ENCODE measurements at regions not wholly inside any gene's neighbourhood (a gene's known extent, or its start where the extent isn't known, plus 50 kb on each side); places are given as distances from the start of the nearest gene placed in this dataset.

- TF ChIP-seq, protein P1, sequence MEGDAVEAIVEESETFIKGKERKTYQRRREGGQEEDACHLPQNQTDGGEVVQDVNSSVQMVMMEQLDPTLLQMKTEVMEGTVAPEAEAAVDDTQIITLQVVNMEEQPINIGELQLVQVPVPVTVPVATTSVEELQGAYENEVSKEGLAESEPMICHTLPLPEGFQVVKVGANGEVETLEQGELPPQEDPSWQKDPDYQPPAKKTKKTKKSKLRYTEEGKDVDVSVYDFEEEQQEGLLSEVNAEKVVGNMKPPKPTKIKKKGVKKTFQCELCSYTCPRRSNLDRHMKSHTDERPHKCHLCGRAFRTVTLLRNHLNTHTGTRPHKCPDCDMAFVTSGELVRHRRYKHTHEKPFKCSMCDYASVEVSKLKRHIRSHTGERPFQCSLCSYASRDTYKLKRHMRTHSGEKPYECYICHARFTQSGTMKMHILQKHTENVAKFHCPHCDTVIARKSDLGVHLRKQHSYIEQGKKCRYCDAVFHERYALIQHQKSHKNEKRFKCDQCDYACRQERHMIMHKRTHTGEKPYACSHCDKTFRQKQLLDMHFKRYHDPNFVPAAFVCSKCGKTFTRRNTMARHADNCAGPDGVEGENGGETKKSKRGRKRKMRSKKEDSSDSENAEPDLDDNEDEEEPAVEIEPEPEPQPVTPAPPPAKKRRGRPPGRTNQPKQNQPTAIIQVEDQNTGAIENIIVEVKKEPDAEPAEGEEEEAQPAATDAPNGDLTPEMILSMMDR (IDR thresholded peaks at IDR 0.05): no peak
- TF ChIP-seq HOXB13 (CRISPR knock-in tag; IDR thresholded peaks at IDR 0.05; ENCODE audit: low read depth) (no peak), SREBF2 (IDR thresholded peaks at IDR 0.05) (no peak), FOSB (CRISPR knock-in tag; IDR thresholded peaks at IDR 0.05) (no peak), BHLHE40 (IDR thresholded peaks at IDR 0.05; ENCODE audit: low read depth, low read length) (no peak), JUNB (IDR thresholded peaks at IDR 0.05) (no peak), FOXS1 (CRISPR knock-in tag; IDR thresholded peaks at IDR 0.05) (no peak), NR3C1 (IDR thresholded peaks at IDR 0.05) (no peak)
Observed at GRCh38 chr9:11828201-11828600, 865.0 kb upstream of the TYRP1 start (continued).

DNA sequence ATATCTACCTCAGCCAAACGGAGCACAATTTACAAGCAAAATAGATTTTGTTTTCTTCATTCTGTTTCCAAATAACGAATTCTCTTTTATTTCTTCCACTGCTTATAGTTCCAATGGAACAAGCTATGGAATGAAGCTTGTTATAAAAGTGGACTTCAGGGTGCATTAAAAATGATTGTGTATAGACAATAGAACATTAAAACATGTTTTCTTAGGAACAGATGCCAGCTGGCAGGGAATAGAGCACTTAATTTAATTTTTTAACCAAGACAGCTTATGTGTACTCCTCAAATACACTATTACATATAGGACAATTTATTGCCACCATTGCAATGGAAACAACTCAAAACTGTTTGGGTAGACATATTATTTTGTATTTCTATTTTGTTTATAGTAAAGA, 860.1 kb upstream of the TYRP1 start:
- FAIRE-seq (no peak), DNase-seq (ENCODE audit: low read depth in 1 of 2, low spot score in 1 of 2) (no peak), ATAC-seq (no peak)
- no peaks in the 10 kb centered on the region for H3K4me1 ChIP-seq
- WGBS (ENCODE audit: missing lambda C conversion rate): 2% methylated on average over 2 of the region's 2 CpGs
- no peak overlapping the region for H3K4me3 ChIP-seq
- H3K4me2 ChIP-seq: no peak overlapping the region
- no peak overlapping the region for H3K27ac ChIP-seq
- POLR2A ChIA-PET: no interaction called here
- TF ChIP-seq EP300 (IDR thresholded peaks at IDR 0.05) (no peak), RAD21 (conservative IDR thresholded peaks at IDR 0.05 in 1 of 2, IDR thresholded peaks at IDR 0.05 in 1 of 2) (no peak), HOXB5 (CRISPR knock-in tag; IDR thresholded peaks at IDR 0.05) (no peak), ZSCAN20 (CRISPR knock-in tag; IDR thresholded peaks at IDR 0.05) (no peak), RNF2 (IDR thresholded peaks at IDR 0.05; ENCODE audit: borderline replicate concordance, low read depth) (no peak)
- TF ChIP-seq, protein P1 (IDR thresholded peaks at IDR 0.05): no peak
- TF ChIP-seq, protein P2, sequence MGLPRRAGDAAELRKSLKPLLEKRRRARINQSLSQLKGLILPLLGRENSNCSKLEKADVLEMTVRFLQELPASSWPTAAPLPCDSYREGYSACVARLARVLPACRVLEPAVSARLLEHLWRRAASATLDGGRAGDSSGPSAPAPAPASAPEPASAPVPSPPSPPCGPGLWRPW (IDR thresholded peaks at IDR 0.05): no peak
- H3K9me3 ChIP-seq: no peaks in the 10 kb centered on the region; the same call in 2 of the 3 replicates
- CTCF ChIA-PET: no interaction called here

GRCh38 chr9:11868795-11869194, 824.4 kb upstream of the TYRP1 start:
- ATAC-seq: no peak
- Histone ChIP-seq H3K4me1 (no peaks in the 10 kb centered on the region), H3K9me3 (no peaks in the 10 kb centered on the region), H3K27ac (no peak overlapping the region), H3K4me3 (no peak overlapping the region), H3K4me2 (no peak overlapping the region)
- CTCF ChIA-PET: no interaction called here
- no peak for DNase-seq (ENCODE audit: low read depth in 1 of 2, low spot score in 1 of 2)
- POLR2A ChIA-PET: no interaction called here
- 2% methylated on average over 1 of the region's 1 CpG for WGBS (ENCODE audit: missing lambda C conversion rate)
- TF ChIP-seq TFCP2L1 (CRISPR knock-in tag; IDR thresholded peaks at IDR 0.05) (no peak), BCL3 (IDR thresholded peaks at IDR 0.05) (no peak), CHD2 (IDR thresholded peaks at IDR 0.05; ENCODE audit: low read length, partially characterized antibody) (no peak), KDM1A (IDR thresholded peaks at IDR 0.05; ENCODE audit: low read depth) (no peak), CEBPB (IDR thresholded peaks at IDR 0.05) (no peak), REST (IDR thresholded peaks at IDR 0.05) (no peak), GATA3 (IDR thresholded peaks at IDR 0.05; ENCODE audit: borderline replicate concordance) (no peak), EP300 (IDR thresholded peaks at IDR 0.05) (no peak), PHF8 (IDR thresholded peaks at IDR 0.05; ENCODE audit: borderline replicate concordance, low read depth) (no peak), SREBF2 (IDR thresholded peaks at IDR 0.05) (no peak), NPAS2 (CRISPR knock-in tag; IDR thresholded peaks at IDR 0.05; ENCODE audit: borderline replicate concordance) (no peak), ZNF302 (CRISPR knock-in tag; IDR thresholded peaks at IDR 0.05) (no peak), FOXS1 (CRISPR knock-in tag; IDR thresholded peaks at IDR 0.05) (no peak), CBX8 (IDR thresholded peaks at IDR 0.05) (no peak), CBX2 (IDR thresholded peaks at IDR 0.05; ENCODE audit: borderline replicate concordance, low read depth) (no peak), ZFP36 (IDR thresholded peaks at IDR 0.05; ENCODE audit: borderline replicate concordance, partially characterized antibody) (no peak), POLR2A (IDR thresholded peaks at IDR 0.05; ENCODE audit: low read length) (no peak), RCOR1 (IDR thresholded peaks at IDR 0.05; ENCODE audit: low read depth, low read length) (no peak), BHLHE40 (IDR thresholded peaks at IDR 0.05; ENCODE audit: low read depth, low read length) (no peak), ZC3H11A (IDR thresholded peaks at IDR 0.05) (no peak)
- FAIRE-seq: no peak

All from A549 (cell line).